ENCODE measurements at regions not wholly inside any gene's neighbourhood (a gene's known extent, or its start where the extent isn't known, plus 50 kb on each side); places are given as distances from the start of the nearest gene placed in this dataset.

DNA sequence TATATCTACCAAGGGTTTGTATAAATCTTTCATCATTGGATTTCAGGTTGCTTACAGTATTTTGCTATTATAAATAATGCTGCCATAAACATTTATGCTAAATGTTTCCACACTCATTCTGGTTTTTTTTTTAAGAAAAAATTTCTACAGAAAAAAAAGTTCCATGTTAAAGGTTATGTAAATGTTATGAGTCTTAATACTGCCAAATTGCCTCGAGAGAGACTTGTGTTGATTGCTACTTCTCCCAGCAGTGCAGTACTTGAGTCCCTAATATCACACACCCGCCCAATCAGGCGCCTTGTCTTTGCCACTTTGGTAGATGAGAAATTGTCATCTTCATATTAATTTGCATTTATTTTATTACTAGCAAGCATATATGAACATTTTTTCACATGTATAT, 96.7 kb upstream of the TMEM26 start:
- TF ChIP-seq, protein P1, sequence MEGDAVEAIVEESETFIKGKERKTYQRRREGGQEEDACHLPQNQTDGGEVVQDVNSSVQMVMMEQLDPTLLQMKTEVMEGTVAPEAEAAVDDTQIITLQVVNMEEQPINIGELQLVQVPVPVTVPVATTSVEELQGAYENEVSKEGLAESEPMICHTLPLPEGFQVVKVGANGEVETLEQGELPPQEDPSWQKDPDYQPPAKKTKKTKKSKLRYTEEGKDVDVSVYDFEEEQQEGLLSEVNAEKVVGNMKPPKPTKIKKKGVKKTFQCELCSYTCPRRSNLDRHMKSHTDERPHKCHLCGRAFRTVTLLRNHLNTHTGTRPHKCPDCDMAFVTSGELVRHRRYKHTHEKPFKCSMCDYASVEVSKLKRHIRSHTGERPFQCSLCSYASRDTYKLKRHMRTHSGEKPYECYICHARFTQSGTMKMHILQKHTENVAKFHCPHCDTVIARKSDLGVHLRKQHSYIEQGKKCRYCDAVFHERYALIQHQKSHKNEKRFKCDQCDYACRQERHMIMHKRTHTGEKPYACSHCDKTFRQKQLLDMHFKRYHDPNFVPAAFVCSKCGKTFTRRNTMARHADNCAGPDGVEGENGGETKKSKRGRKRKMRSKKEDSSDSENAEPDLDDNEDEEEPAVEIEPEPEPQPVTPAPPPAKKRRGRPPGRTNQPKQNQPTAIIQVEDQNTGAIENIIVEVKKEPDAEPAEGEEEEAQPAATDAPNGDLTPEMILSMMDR (IDR thresholded peaks at IDR 0.05; ENCODE audit: control extremely low read depth in 1 of 3, insufficient read depth in 1 of 3, low read depth in 1 of 3, low read length in 3 of 3): no peak
- TF ChIP-seq BRCA1 (IDR thresholded peaks at IDR 0.05; ENCODE audit: low read depth, low read length) (no peak), MAFK (IDR thresholded peaks at IDR 0.05; ENCODE audit: low read depth, low read length) (no peak), EZH2 (IDR thresholded peaks at IDR 0.05; ENCODE audit: low read depth, low read length, severe bottlenecking) (no peak), EGR1 (IDR thresholded peaks at IDR 0.05; ENCODE audit: borderline replicate concordance, low read depth, low read length) (no peak), SP1 (IDR thresholded peaks at IDR 0.05; ENCODE audit: low read depth, low read length) (no peak), CHD2 (IDR thresholded peaks at IDR 0.05; ENCODE audit: low read length) (no peak), CEBPB (IDR thresholded peaks at IDR 0.05; ENCODE audit: low read depth, low read length) (no peak), KDM1A (IDR thresholded peaks at IDR 0.05; ENCODE audit: borderline replicate concordance, low read length) (no peak), POLR2AphosphoS5 (IDR thresholded peaks at IDR 0.05; ENCODE audit: low read depth, low read length) (no peak)
- TF ChIP-seq, protein P2, sequence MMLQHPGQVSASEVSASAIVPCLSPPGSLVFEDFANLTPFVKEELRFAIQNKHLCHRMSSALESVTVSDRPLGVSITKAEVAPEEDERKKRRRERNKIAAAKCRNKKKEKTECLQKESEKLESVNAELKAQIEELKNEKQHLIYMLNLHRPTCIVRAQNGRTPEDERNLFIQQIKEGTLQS (IDR thresholded peaks at IDR 0.05; ENCODE audit: insufficient read depth, low read depth, low read length): no peak

All from H1 (cell line).